ENCODE measurements at regions not wholly inside any gene's neighbourhood (a gene's known extent, or its start where the extent isn't known, plus 50 kb on each side); places are given as distances from the start of the nearest gene placed in this dataset.

DNA sequence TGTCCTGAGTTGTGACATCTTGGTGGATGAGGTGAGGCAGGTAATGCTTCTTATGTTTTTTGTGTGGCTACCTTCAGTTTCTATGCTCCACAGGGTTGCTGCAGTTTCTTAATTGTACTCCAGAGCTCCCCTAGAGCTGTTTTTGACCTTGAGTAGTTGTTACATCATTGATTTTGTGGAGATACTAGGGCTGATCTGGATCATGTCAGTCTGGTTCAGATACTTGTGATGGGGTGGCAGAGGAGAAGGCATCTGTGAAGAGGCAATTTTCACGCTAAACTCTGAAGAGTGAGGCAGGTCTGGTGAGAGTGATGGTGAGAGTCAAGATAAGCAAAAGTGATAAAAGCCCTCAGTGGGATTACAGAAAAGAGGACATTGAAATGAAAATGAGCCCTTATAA is 1180.2 kb downstream of the RAPGEF2 start:
- H3K9me3 ChIP-seq (ENCODE audit: control insufficient read depth, low read depth, low read length) = no peaks in the 10 kb centered on the region
- H3K4me3 ChIP-seq (ENCODE audit: low read length) = no peak overlapping the region
- WGBS (ENCODE audit: insufficient coverage, low lambda C conversion rate) = no CpG with 5 or more reads among the region's 1 CpG
- no peaks in the 10 kb centered on the region for H3K27me3 ChIP-seq (ENCODE audit: control insufficient read depth, insufficient read depth, low read length)
- H3K36me3 ChIP-seq (ENCODE audit: control insufficient read depth, insufficient read depth, low read length) = no peaks in the 10 kb centered on the region
- no peak for DNase-seq
- H3K4me1 ChIP-seq (ENCODE audit: control insufficient read depth, insufficient read depth, low read length) = no peaks in the 10 kb centered on the region
- no peak overlapping the region for H3K27ac ChIP-seq (ENCODE audit: low read length)

GRCh38 chr4:160284516-160284915 is 1181.6 kb downstream of the RAPGEF2 start:
- no peak overlapping the region for H3K27ac ChIP-seq (ENCODE audit: low read length)
- no peaks in the 10 kb centered on the region for H3K4me1 ChIP-seq (ENCODE audit: control insufficient read depth, insufficient read depth, low read length)
- no peaks in the 10 kb centered on the region for H3K27me3 ChIP-seq (ENCODE audit: control insufficient read depth, insufficient read depth, low read length)
- no peak for DNase-seq
- H3K4me3 ChIP-seq (ENCODE audit: low read length) = no peak overlapping the region
- no peaks in the 10 kb centered on the region for H3K9me3 ChIP-seq (ENCODE audit: control insufficient read depth, low read depth, low read length)
- 86% methylated on average over 1 of the region's 1 CpG for WGBS (ENCODE audit: insufficient coverage, low lambda C conversion rate)
- no peaks in the 10 kb centered on the region for H3K36me3 ChIP-seq (ENCODE audit: control insufficient read depth, insufficient read depth, low read length)

DNA sequence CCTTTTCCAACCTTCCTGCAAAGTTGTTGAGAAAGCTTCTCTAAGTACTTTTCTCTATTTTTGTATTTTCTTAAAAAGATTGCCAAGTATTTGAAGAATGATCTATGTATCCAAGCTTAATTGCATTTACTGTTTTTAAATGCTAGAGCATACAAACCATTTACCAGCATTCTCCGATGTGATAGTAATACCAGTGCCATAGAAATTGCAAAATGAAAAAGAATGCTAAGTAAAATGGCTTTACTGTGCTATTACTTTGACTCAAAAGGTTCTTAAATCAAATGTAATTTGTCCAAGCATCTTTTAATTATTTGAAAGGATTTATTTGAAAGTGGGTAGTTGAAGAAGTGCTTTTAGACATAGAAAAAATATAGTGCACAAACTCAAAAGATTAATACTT is 1183.2 kb downstream of the RAPGEF2 start:
- 0% methylated on average over 1 of the region's 1 CpG for WGBS (ENCODE audit: insufficient coverage, low lambda C conversion rate)
- no peaks in the 10 kb centered on the region for H3K27me3 ChIP-seq (ENCODE audit: control insufficient read depth, insufficient read depth, low read length)
- no peak overlapping the region for H3K27ac ChIP-seq (ENCODE audit: low read length)
- H3K36me3 ChIP-seq (ENCODE audit: control insufficient read depth, insufficient read depth, low read length) = no peaks in the 10 kb centered on the region
- H3K4me3 ChIP-seq (ENCODE audit: low read length) = no peak overlapping the region
- H3K4me1 ChIP-seq (ENCODE audit: control insufficient read depth, insufficient read depth, low read length) = no peaks in the 10 kb centered on the region
- no peak for DNase-seq
- H3K9me3 ChIP-seq (ENCODE audit: control insufficient read depth, low read depth, low read length) = no peaks in the 10 kb centered on the region

- Histone ChIP-seq H3K4me1 (ENCODE audit: control insufficient read depth, insufficient read depth, low read length) (no peaks in the 10 kb centered on the region), H3K4me3 (ENCODE audit: low read length) (no peak overlapping the region), H3K36me3 (ENCODE audit: control insufficient read depth, insufficient read depth, low read length) (no peaks in the 10 kb centered on the region), H3K27ac (ENCODE audit: low read length) (no peak overlapping the region), H3K27me3 (ENCODE audit: control insufficient read depth, insufficient read depth, low read length) (no peaks in the 10 kb centered on the region), H3K9me3 (ENCODE audit: control insufficient read depth, low read depth, low read length) (no peaks in the 10 kb centered on the region)
- no CpG with 5 or more reads among the region's 1 CpG for WGBS (ENCODE audit: insufficient coverage, low lambda C conversion rate)
- DNase-seq = no peak
These were observed 1193.6 kb downstream of the RAPGEF2 start for GRCh38 chr4:160296476-160296875.

GRCh38 chr4:160299177-160299576 is 1196.3 kb downstream of the RAPGEF2 start:
- H3K27me3 ChIP-seq (ENCODE audit: control insufficient read depth, insufficient read depth, low read length) = no peaks in the 10 kb centered on the region
- 100% methylated on average over 1 of the region's 1 CpG for WGBS (ENCODE audit: insufficient coverage, low lambda C conversion rate)
- H3K4me3 ChIP-seq (ENCODE audit: low read length) = no peak overlapping the region
- no peak for DNase-seq
- no peaks in the 10 kb centered on the region for H3K9me3 ChIP-seq (ENCODE audit: control insufficient read depth, low read depth, low read length)
- no peaks in the 10 kb centered on the region for H3K4me1 ChIP-seq (ENCODE audit: control insufficient read depth, insufficient read depth, low read length)
- no peak overlapping the region for H3K27ac ChIP-seq (ENCODE audit: low read length)
- no peaks in the 10 kb centered on the region for H3K36me3 ChIP-seq (ENCODE audit: control insufficient read depth, insufficient read depth, low read length)

DNA sequence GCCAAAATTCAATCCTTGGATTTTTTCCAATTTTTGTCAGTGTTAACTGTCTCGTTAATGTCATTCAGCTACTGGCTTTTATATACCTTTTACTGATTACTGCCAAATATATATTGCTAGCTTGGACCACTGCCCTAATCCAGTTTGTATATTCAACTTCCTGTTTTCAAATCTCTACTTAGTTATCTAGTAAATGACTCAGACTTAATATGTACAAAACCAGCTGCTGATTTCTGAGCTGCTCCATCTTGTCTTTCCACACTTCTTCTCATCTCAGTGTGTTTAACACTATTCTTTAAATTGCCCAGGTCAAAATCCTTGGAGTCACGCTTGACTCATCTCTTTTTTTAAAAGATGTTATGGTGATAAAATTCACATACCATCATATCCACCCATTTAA is 1196.7 kb downstream of the RAPGEF2 start:
- H3K4me1 ChIP-seq (ENCODE audit: control insufficient read depth, insufficient read depth, low read length) = no peaks in the 10 kb centered on the region
- no peaks in the 10 kb centered on the region for H3K9me3 ChIP-seq (ENCODE audit: control insufficient read depth, low read depth, low read length)
- H3K4me3 ChIP-seq (ENCODE audit: low read length) = no peak overlapping the region
- WGBS (ENCODE audit: insufficient coverage, low lambda C conversion rate) = 69% methylated on average over 2 of the region's 2 CpGs
- H3K27me3 ChIP-seq (ENCODE audit: control insufficient read depth, insufficient read depth, low read length) = no peaks in the 10 kb centered on the region
- H3K36me3 ChIP-seq (ENCODE audit: control insufficient read depth, insufficient read depth, low read length) = no peaks in the 10 kb centered on the region
- DNase-seq = no peak
- H3K27ac ChIP-seq (ENCODE audit: low read length) = no peak overlapping the region

DNA sequence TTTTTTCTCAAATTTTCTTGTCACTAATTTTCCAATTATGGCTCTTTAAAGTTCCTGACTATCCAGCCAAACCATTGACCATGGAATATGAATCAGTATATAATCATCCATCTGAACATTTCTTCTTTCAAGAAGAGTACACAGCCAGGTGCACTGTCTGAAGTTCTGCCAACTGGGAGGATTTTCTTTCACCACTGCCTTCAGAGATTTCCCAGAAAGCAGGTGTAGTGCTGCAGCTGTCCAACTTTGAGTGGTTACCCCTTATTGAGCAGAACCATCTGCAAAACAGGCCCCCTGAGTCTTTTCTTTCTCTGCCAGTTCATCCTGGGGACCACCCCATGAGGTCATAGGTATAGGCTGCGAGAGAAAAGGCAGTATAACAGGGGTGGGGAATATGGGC is 1213.2 kb downstream of the RAPGEF2 start:
- WGBS (ENCODE audit: insufficient coverage, low lambda C conversion rate) = no CpG with 5 or more reads among the region's 1 CpG
- Histone ChIP-seq H3K36me3 (ENCODE audit: control insufficient read depth, insufficient read depth, low read length) (no peaks in the 10 kb centered on the region), H3K9me3 (ENCODE audit: control insufficient read depth, low read depth, low read length) (no peaks in the 10 kb centered on the region), H3K4me1 (ENCODE audit: control insufficient read depth, insufficient read depth, low read length) (no peaks in the 10 kb centered on the region), H3K4me3 (ENCODE audit: low read length) (no peak overlapping the region), H3K27ac (ENCODE audit: low read length) (no peak overlapping the region), H3K27me3 (ENCODE audit: control insufficient read depth, insufficient read depth, low read length) (no peaks in the 10 kb centered on the region)
- no peak for DNase-seq

DNA sequence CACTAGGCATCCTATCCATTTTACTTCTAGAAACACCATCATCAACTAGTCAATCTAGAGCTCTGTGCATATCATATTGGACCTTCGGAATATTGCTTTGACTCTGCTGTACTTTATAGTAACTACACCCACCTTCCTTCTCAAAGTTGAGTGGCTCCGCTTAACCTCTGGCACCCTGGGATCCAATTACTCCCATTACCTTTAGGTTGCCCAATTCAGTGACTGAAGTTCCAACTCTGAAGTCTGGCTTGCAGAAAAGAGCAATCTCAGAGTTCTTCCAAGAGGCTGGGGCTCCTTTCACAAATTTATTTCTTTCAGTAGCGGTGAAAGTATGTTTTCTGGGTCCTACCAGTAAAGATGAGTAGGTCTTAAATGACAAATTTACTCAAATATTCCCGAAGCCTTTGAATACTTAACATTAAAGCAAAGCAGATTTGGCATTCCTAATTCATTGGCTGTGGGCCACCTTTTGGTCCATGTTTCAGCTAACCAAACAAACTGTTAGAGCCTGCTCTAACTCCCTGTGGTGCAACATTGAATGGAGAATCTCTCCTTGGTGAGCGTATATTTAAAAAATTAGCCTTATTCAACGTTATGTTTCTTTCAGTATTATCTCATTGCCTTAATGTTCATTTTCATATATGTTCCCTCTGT is 1215.8 kb downstream of the RAPGEF2 start:
- Histone ChIP-seq H3K4me1 (ENCODE audit: control insufficient read depth, insufficient read depth, low read length) (no peaks in the 10 kb centered on the region), H3K9me3 (ENCODE audit: control insufficient read depth, low read depth, low read length) (no peaks in the 10 kb centered on the region), H3K27ac (ENCODE audit: low read length) (no peak overlapping the region), H3K27me3 (ENCODE audit: control insufficient read depth, insufficient read depth, low read length) (no peaks in the 10 kb centered on the region), H3K4me3 (ENCODE audit: low read length) (no peak overlapping the region), H3K36me3 (ENCODE audit: control insufficient read depth, insufficient read depth, low read length) (no peaks in the 10 kb centered on the region)
- 80% methylated on average over 1 of the region's 6 CpGs for WGBS (ENCODE audit: insufficient coverage, low lambda C conversion rate)
- DNase-seq = no peak

GRCh38 chr4:160319221-160319867 is 1216.5 kb downstream of the RAPGEF2 start:
- peak in 1 of 2 donors; percentile 1 for DNase-seq
- H3K27ac ChIP-seq (ENCODE audit: low read length) = no peak overlapping the region

DNA sequence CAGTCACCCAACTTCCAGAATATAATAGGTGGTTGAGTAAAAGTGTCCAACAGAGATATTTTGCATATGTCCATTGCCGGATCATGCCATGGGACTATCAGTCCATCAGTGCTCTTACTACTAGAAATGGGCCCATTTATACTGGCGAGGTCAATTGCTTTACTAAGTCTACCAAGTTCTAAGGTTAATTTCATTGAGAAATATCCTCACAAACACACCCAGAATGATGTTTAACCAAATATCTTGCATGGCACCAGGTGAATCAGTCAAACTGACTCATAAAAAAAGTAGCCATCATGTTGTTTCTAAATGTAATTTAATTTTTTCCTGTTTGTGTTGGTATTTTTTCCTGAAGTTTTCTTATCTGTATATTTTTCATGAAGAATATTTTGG is 1217.0 kb downstream of the RAPGEF2 start:
- Histone ChIP-seq H3K27ac (ENCODE audit: low read length) (no peak overlapping the region), H3K27me3 (ENCODE audit: control insufficient read depth, insufficient read depth, low read length) (no peaks in the 10 kb centered on the region), H3K36me3 (ENCODE audit: control insufficient read depth, insufficient read depth, low read length) (no peaks in the 10 kb centered on the region), H3K4me3 (ENCODE audit: low read length) (no peak overlapping the region), H3K4me1 (ENCODE audit: control insufficient read depth, insufficient read depth, low read length) (no peaks in the 10 kb centered on the region), H3K9me3 (ENCODE audit: control insufficient read depth, low read depth, low read length) (no peaks in the 10 kb centered on the region)
- no CpG with 5 or more reads among the region's 2 CpGs for WGBS (ENCODE audit: insufficient coverage, low lambda C conversion rate)
- DNase-seq = no peak

More at GRCh38 chr4:160319221-160319867, 1216.5 kb downstream of the RAPGEF2 start:
- Histone ChIP-seq H3K27me3 (ENCODE audit: control insufficient read depth, insufficient read depth, low read length) (no peaks in the 10 kb centered on the region), H3K4me3 (ENCODE audit: low read length) (no peak overlapping the region), H3K4me1 (ENCODE audit: control insufficient read depth, insufficient read depth, low read length) (no peaks in the 10 kb centered on the region), H3K36me3 (ENCODE audit: control insufficient read depth, insufficient read depth, low read length) (no peaks in the 10 kb centered on the region), H3K9me3 (ENCODE audit: control insufficient read depth, low read depth, low read length) (no peaks in the 10 kb centered on the region)
- 71% methylated on average over 4 of the region's 4 CpGs for WGBS (ENCODE audit: insufficient coverage, low lambda C conversion rate)

DNA sequence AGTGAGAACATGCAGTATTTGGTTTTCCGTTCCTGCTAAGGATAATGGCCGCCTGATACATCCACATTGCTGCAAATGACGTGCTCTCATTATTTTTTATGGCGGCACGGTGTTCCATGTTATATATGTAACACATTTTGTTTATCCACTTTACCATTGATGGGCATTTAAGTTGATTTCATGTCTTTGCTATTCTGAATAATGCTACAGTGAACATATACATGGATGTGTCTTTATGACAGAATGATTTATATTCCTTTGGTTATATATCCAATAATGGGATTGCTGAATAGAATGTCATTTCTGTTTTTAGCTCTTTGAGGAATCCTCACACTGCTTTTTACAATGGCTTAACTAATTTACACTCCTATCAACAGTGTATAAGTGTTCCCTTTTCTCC is 1223.2 kb downstream of the RAPGEF2 start:
- Histone ChIP-seq H3K27ac (ENCODE audit: low read length) (no peak overlapping the region), H3K4me1 (ENCODE audit: control insufficient read depth, insufficient read depth, low read length) (no peaks in the 10 kb centered on the region), H3K36me3 (ENCODE audit: control insufficient read depth, insufficient read depth, low read length) (no peaks in the 10 kb centered on the region), H3K27me3 (ENCODE audit: control insufficient read depth, insufficient read depth, low read length) (no peaks in the 10 kb centered on the region), H3K4me3 (ENCODE audit: low read length) (no peak overlapping the region), H3K9me3 (ENCODE audit: control insufficient read depth, low read depth, low read length) (no peaks in the 10 kb centered on the region)
- no peak for DNase-seq
- 67% methylated on average over 3 of the region's 5 CpGs for WGBS (ENCODE audit: insufficient coverage, low lambda C conversion rate)
